Choroid plexus epithelial cell (primary cell): ENCODE measurements at regions not wholly inside any gene's neighbourhood (a gene's known extent, or its start where the extent isn't known, plus 50 kb on each side); places are given as distances from the start of the nearest gene placed in this dataset.
A peak's percentile ranks its signal among the peaks of the same experiment; 100 is the strongest.

Source experiments
- DNase-seq: peaks from one replicate; pipeline ENCODE4 v3.0.0-alpha.2; 2010; ENCODE audit warnings: low read depth
- H3K4me3 ChIP-seq: 2 replicates; pipeline ENCODE4 v1.5.1; 2011; ENCODE audit warnings: low read depth, mild to moderate bottlenecking, control low read depth, low read length, moderate library complexity
- CTCF ChIP-seq: conservative IDR thresholded peaks from 2 replicates; pipeline ENCODE4 v1.5.1; 2011; ENCODE audit warnings: low read depth, mild to moderate bottlenecking, control low read depth, inconsistent platforms, low read length, moderate library complexity

- DNase-seq = no peak
- no peak for TF ChIP-seq CTCF
- no peak overlapping the region for H3K4me3 ChIP-seq
Observed at GRCh38 chr7:41536122-41536872, 166.6 kb downstream of the INHBA start.

DNA sequence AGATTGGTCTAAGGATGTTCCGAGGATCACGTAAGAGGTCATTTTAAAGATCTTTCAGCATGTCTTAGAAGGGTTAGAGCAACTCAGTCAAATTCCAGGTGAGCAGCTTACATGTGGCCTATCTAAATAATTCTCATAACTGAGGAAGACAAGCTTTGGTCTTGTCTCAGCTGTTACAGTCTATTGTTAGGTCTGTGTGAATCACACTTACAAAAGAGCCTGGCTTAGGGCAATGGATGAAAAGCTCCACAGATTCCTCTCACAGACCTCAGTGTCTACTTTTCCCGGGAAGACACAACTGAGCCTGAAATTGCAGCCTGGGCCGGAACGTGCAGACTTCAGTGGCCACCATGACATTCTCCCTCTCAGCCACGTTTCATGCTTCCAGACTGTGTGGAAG lies 173.1 kb downstream of the INHBA start:
- TF ChIP-seq CTCF = no peak
- H3K4me3 ChIP-seq = no peak overlapping the region
- no peak for DNase-seq

DNA sequence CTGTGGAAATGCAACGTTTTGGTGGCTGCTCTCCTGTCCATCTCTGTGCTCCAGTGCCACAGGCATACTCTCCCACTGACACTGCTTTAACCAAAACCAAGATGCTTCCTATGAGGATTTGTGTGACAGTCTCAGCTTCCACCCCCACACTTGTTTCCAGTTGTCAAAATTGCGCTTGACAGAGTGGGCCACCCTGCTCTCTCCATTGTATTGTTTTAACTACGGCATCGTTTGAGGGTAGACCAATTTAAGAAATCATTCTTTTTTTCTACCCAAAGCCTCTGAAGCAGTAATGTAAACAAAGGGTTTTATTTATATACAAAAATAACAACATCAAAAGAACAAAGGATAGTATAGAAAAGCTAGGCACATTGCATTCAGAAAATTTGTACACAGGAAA lies 178.0 kb downstream of the INHBA start:
- no peak for TF ChIP-seq CTCF
- DNase-seq = no peak
- H3K4me3 ChIP-seq = no peak overlapping the region

GRCh38 chr7:41520445-41520844 lies 182.4 kb downstream of the INHBA start:
- DNase-seq = no peak
- H3K4me3 ChIP-seq = no peak overlapping the region
- no peak for TF ChIP-seq CTCF

- no peak for TF ChIP-seq CTCF
- no peak overlapping the region for H3K4me3 ChIP-seq
- no peak for DNase-seq
Observed at GRCh38 chr7:41517771-41518170, 185.1 kb downstream of the INHBA start.

GRCh38 chr7:41508755-41509154 lies 194.1 kb downstream of the INHBA start:
- DNase-seq = peak; percentile 54
- no peak for TF ChIP-seq CTCF
- H3K4me3 ChIP-seq = no peak overlapping the region

DNA sequence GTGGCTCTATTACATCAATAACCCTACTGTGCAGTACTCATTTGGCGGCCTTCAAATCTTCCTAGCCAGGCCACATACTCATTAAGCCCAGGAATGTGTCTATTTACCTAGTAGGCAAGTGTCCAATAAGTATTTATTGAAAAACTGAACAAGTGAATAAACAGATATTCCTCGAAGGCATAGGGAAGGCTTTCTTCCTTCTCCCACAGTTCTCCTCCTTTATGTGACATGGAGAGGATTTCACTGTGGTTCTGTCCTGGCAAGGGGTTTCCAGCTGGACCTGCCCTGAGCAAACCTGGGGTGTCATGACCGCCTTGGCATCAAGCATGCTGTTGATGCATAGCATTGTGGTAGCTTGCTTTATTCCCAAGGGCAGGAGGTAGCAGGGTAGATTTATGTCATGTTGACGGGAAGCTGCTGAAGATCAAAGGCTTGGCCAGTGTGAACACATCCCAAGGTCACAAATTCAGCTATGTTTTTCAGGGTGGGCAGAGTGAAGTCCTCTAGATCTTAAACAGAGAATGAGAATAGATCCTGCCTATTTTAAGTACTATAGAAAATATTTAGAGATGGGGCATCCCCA lies 195.1 kb downstream of the INHBA start:
- no peak for TF ChIP-seq CTCF

More for the DNA sequence above, 195.1 kb downstream of the INHBA start:
- no peak overlapping the region for H3K4me3 ChIP-seq
- DNase-seq = no peak
